HG02571 (cell line): ENCODE measurements at regions not wholly inside any gene's neighbourhood (a gene's known extent, or its start where the extent isn't known, plus 50 kb on each side); places are given as distances from the start of the nearest gene placed in this dataset.
"Not testable (repeated sequence)": the region's sequence is repeated elsewhere in the genome, so short reads cannot be mapped to it uniquely, and the experiment has no call there.

ENCODE experiments used
- ATAC-seq: cut with Tn5 transposase; IDR thresholded peaks from one replicate; pipeline ENCODE4 v1.9.1; 2021; ENCODE audit warnings: mild to moderate bottlenecking, moderate library complexity; ENCODE audit not compliant: unreplicated experiment

- ATAC-seq: no peak
Observed at GRCh38 chr1:232363008-232363407, 266.9 kb downstream of the SIPA1L2 start.

GRCh38 chr1:232357416-232357815 is 272.5 kb downstream of the SIPA1L2 start:
- no peak for ATAC-seq

GRCh38 chr1:232355162-232356006 is 274.5 kb downstream of the SIPA1L2 start:
- ATAC-seq: no peak

GRCh38 chr1:232353001-232353400 is 276.9 kb downstream of the SIPA1L2 start:
- no peak for ATAC-seq

- no peak for ATAC-seq
Observed at GRCh38 chr1:232352366-232352765, 277.6 kb downstream of the SIPA1L2 start.

- ATAC-seq: no peak
Observed at GRCh38 chr1:232351335-232351734, 278.6 kb downstream of the SIPA1L2 start.

GRCh38 chr1:232346844-232347243 is 283.1 kb downstream of the SIPA1L2 start:
- no peak for ATAC-seq

GRCh38 chr1:232344791-232345399 is 285.0 kb downstream of the SIPA1L2 start:
- ATAC-seq: no peak

- ATAC-seq: not testable (repeated sequence)
Observed at GRCh38 chr1:232344186-232344585, 285.7 kb downstream of the SIPA1L2 start.

GRCh38 chr1:232340446-232340845 is 289.5 kb downstream of the SIPA1L2 start:
- no peak for ATAC-seq

GRCh38 chr1:232339073-232339472 is 290.9 kb downstream of the SIPA1L2 start:
- no peak for ATAC-seq

GRCh38 chr1:232335741-232336293 is 294.1 kb downstream of the SIPA1L2 start:
- no peak for ATAC-seq

GRCh38 chr1:232335261-232335660 is 294.7 kb downstream of the SIPA1L2 start:
- ATAC-seq: no peak

GRCh38 chr1:232334811-232335210 is 295.1 kb downstream of the SIPA1L2 start:
- no peak for ATAC-seq

GRCh38 chr1:232334246-232334645 is 295.7 kb downstream of the SIPA1L2 start:
- no peak for ATAC-seq

- ATAC-seq: no peak
Observed at GRCh38 chr1:232333419-232333767, 296.5 kb downstream of the SIPA1L2 start.

GRCh38 chr1:232332710-232333418 is 297.1 kb downstream of the SIPA1L2 start:
- not testable (repeated sequence) for ATAC-seq

- ATAC-seq: no peak
Observed at GRCh38 chr1:232329103-232329813, 300.7 kb downstream of the SIPA1L2 start.

- ATAC-seq: no peak
Observed at GRCh38 chr1:232328486-232329102, 301.3 kb downstream of the SIPA1L2 start.

- no peak for ATAC-seq
Observed at GRCh38 chr1:232327899-232328298, 302.0 kb downstream of the SIPA1L2 start.
